OCI-LY7 (cell line): ENCODE measurements at regions not wholly inside any gene's neighbourhood (a gene's known extent, or its start where the extent isn't known, plus 50 kb on each side); places are given as distances from the start of the nearest gene placed in this dataset.

ENCODE experiments used
- CTCF ChIP-seq: fragments of 200-600 bp; sonication (generic); conservative IDR thresholded peaks from 2 replicates; pipeline ENCODE4 v1.5.1; 2014; ENCODE audit warnings: mild to moderate bottlenecking, antibody characterized with exemption, low read length, moderate library complexity, mixed read lengths
- EZH2phosphoT487 ChIP-seq: fragments of 200-600 bp; sonication (generic); IDR thresholded peaks from 2 replicates; pipeline ENCODE4 v1.6.1; 2018; ENCODE audit warnings: low read depth, borderline replicate concordance, mild to moderate bottlenecking, mixed run types, antibody characterized with exemption, low read length, moderate library complexity, mixed read lengths

GRCh38 chr17:34519282-34519681 is 60.1 kb upstream of the TMEM132E start:
- TF ChIP-seq CTCF (peak; percentile 83), EZH2phosphoT487 (no peak)
